Heart right ventricle (tissue), 16 donors: ENCODE measurements at regions not wholly inside any gene's neighbourhood (a gene's known extent, or its start where the extent isn't known, plus 50 kb on each side); places are given as distances from the start of the nearest gene placed in this dataset.
"Not testable (repeated sequence)": the region's sequence is repeated elsewhere in the genome, so short reads cannot be mapped to it uniquely, and the experiment has no call there.

Source experiments
- ATAC-seq, 8 donors: fragments of 200-7000 bp; cut with Tn5 transposase; one replicate each; pipeline ENCODE4 v1.9.1; 2020; ENCODE audit warnings: mild to moderate bottlenecking in 8 of 8, moderate library complexity in 8 of 8, moderate number of reproducible peaks in 1 of 8
- DNase-seq, 2 donors: peaks; one replicate each; pipeline ENCODE4 v3.0.0-alpha.2; 2020
- H3K27ac ChIP-seq, 10 donors: fragments of 200-600 bp; sonication (generic) in 2 of 10; one replicate each; pipeline versions ENCODE4 v1.5.0 to v1.8.0; 2020 to 2022; ENCODE audit warnings: mild to moderate bottlenecking in 3 of 10
- H3K27me3 ChIP-seq, 7 donors: fragments of 200-600 bp; one replicate each; pipeline ENCODE4 v1.8.0; 2021 to 2022; ENCODE audit warnings: mild to moderate bottlenecking in 2 of 7
- H3K36me3 ChIP-seq, 9 donors: fragments of 200-600 bp; sonication (generic) in 1 of 9; one replicate each; pipeline versions ENCODE4 v1.5.0 to v1.8.0; 2020 to 2022; ENCODE audit warnings: mild to moderate bottlenecking in 2 of 9
- H3K4me1 ChIP-seq, 9 donors: fragments of 200-600 bp; sonication (generic) in 1 of 9; one replicate each; pipeline versions ENCODE4 v1.5.0 to v1.8.0; 2020 to 2022; ENCODE audit warnings: mild to moderate bottlenecking in 4 of 9
- H3K4me3 ChIP-seq, 10 donors: fragments of 200-600 bp; sonication (generic) in 2 of 10; one replicate each; pipeline versions ENCODE4 v1.5.0 to v1.8.0; 2020 to 2022; ENCODE audit warnings: mild to moderate bottlenecking in 7 of 10, moderate library complexity in 2 of 10
- H3K9me3 ChIP-seq, 11 donors: fragments of 200-600 bp in 10 of 11; sonication (generic) in 2 of 11; one replicate each; pipeline versions ENCODE4 v1.5.0 to v1.8.0; 2013 to 2022; ENCODE audit warnings: mild to moderate bottlenecking in 2 of 11, control low read depth in 1 of 11, moderate library complexity in 1 of 11
- CTCF ChIP-seq, 9 donors: fragments of 200-600 bp; sonication (generic) in 2 of 9; IDR thresholded peaks; one replicate each; pipeline versions ENCODE4 v1.5.0 to v1.8.0; 2021 to 2022; ENCODE audit warnings: antibody characterized with exemption in 9 of 9, mild to moderate bottlenecking in 5 of 9, moderate library complexity in 1 of 9
- WGBS, 2 donors: extraction: QIAGEN DNeasy Blood & Tissue Kit; methylation state at CpG; one replicate each; pipeline ENCODE4 v1.1.7; 2013; ENCODE audit warnings: inconsistent platforms in 1 of 2; 5-methylcytosine and 5-hydroxymethylcytosine counted together
- intact Hi-C, 10 donors: fragments of 100-400 bp; cut with DNase I; formaldehyde crosslinking; loops; one replicate each; pipeline versions ENCODE4 v1.11.1 to v1.14.2; 2022
- donor health status: Arrhythmogenic right ventricular cardiomyopathy.
- donor health status: ischemic (EF 13 %, LVEDD 7.1; RV severe dilation, severe dysfunction).
- donor health status: healthy with polysubstance abuse.
- donor health status: DM: no; HTN: yes; CAD: no.
- donor health status: DM: no; HTN: no; CAD: no.
- donor health status: ischemic (EF 25% LVEDD 6.9; RV normal size, moderate dysfunction).
- donor health status: ischemic (EF 25% LVEDD 5.7; RV mildly dilated, moderate dysfunction).
- donor health status: healthy.
- donor health status: DM: yes; HTN: yes; CAD: no.
- donor health status: Ischemic cardiomyopathy.
- donor health status: ischemic (EF 35%, LVEDD 5.7; RV mildly dilated, moderate dysfunction).
- donor health status: nonischemic (EF 11% LVEDD 7.7; RV severe dilation, severe dysfunction).
- donor health status: DM: yes; HTN: yes; CAD: no.
- donor health status: PGD.
- donor health status: ischemic (EF 29% LVEDD 5.4; RV normal size, mild dysfunction).
- donor health status: nonischemic (EF 23%, LVEDD 6.1; RV moderate dilation, normal function).

DNA sequence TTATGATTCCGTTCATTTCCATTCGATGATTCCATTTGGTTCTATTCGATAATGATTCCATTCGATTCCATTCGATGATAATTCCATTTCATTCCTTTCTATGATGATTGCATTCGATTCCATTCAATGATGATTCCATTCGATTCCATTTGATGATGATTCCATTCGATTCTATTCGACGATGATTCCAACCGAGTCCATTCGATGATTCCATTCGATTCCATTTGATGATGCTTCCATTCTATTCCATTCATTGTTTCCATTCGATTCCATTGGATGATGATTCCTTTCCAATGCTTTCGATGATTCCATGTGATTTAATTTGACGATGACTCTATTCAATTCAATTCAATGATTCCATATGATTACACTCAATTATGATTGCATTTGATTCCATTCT is 1093.5 kb downstream of the RPIA start:
- Histone ChIP-seq H3K4me3 (no peak overlapping the region), H3K9me3 (peaks cover 0 to 100% (median 87%) of the 10 kb centered on the region in 11 donors), H3K27me3 (no peaks in the 10 kb centered on the region), H3K27ac (no peak overlapping the region), H3K36me3 (no peaks in the 10 kb centered on the region), H3K4me1 (no peaks in the 10 kb centered on the region)
- DNase-seq (no peak), ATAC-seq (no peak)
- TF ChIP-seq CTCF (IDR thresholded peaks at IDR 0.05), result no peak
- WGBS, 2 donors, result 81 to 86% methylated on average over 16 of the region's 16 CpGs
- intact Hi-C loops, result loop anchor here in 1 of 10 donors (5.0 kb wide), 1 partner anchor 47 kb away; no protein-coding TSS in a partner anchor

DNA sequence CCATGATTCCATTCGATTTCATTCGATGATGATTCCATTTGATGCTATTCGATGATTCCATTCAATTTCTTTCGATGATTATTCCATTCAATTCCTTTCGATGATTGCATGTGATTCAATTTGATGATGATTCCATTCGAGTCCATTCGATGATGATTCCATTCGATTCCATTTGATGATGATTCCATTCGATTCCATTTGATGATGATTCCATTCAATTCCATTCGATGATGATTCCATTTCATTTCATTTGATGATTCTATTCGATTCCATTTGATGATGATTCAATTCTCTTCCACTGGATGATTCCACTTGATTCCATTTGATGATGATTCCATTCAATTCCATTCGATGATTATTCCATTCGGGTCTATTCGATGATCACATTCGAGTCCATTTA is 1094.1 kb downstream of the RPIA start:
- H3K4me3 ChIP-seq, H3K36me3 ChIP-seq, ATAC-seq, DNase-seq, H3K4me1 ChIP-seq, H3K27me3 ChIP-seq, H3K27ac ChIP-seq, intact Hi-C loops: not testable (repeated sequence)
- H3K9me3 ChIP-seq, result peaks cover 0 to 100% (median 87%) of the 10 kb centered on the region in 11 donors
- WGBS, 2 donors, result 78 to 79% methylated on average over 15 of the region's 15 CpGs

DNA sequence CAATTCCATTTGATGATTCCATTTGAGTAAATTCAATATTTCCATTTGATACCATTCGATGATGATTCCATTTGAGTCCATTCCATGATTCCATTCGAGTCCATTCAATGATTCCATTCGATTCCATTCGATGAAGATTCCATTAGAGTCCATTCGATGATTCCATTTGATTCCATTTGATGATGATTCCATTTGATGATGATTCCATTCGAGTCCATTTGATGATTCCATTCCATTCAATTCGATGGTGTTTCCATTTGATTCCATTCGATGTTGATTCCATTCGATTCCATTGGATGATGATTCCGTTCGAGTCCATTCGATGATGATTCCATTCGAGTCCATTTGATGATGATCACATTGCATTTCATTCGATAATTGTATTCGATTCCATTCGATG is 1095.2 kb downstream of the RPIA start:
- DNase-seq, H3K4me3 ChIP-seq, H3K27me3 ChIP-seq, intact Hi-C loops, H3K27ac ChIP-seq, H3K36me3 ChIP-seq, H3K4me1 ChIP-seq, ATAC-seq: not testable (repeated sequence)
- 74% methylated on average over 16 of the region's 16 CpGs for WGBS, 2 donors
- H3K9me3 ChIP-seq, result peaks cover 0 to 100% (median 78%) of the 10 kb centered on the region in 11 donors

- H3K4me1 ChIP-seq, H3K4me3 ChIP-seq, intact Hi-C loops, H3K36me3 ChIP-seq, DNase-seq, H3K27ac ChIP-seq, H3K27me3 ChIP-seq, ATAC-seq: not testable (repeated sequence)
- peaks cover 0 to 100% (median 63%) of the 10 kb centered on the region in 11 donors for H3K9me3 ChIP-seq
- WGBS, 2 donors, result 80 to 82% methylated on average over 17 of the region's 17 CpGs
These were observed 1104.1 kb downstream of the RPIA start for GRCh38 chr2:89795530-89795929.

- intact Hi-C loops, result no loop called here
- H3K9me3 ChIP-seq, result peaks cover 0 to 100% (median 73%) of the 10 kb centered on the region in 11 donors
- WGBS, 2 donors, result 70 to 73% methylated on average over 15 of the region's 15 CpGs
These were observed 1106.0 kb downstream of the RPIA start for GRCh38 chr2:89797320-89798038.

GRCh38 chr2:89801207-89801606 is 1109.7 kb downstream of the RPIA start:
- H3K36me3 ChIP-seq, H3K4me3 ChIP-seq, H3K27ac ChIP-seq, ATAC-seq, DNase-seq, H3K27me3 ChIP-seq, intact Hi-C loops, H3K4me1 ChIP-seq: not testable (repeated sequence)
- 72 to 75% methylated on average over 18 of the region's 18 CpGs for WGBS, 2 donors
- H3K9me3 ChIP-seq, result peaks cover 0 to 100% (median 90%) of the 10 kb centered on the region in 11 donors

More at GRCh38 chr2:89797320-89798038, 1106.0 kb downstream of the RPIA start:
- TF ChIP-seq CTCF (IDR thresholded peaks at IDR 0.05), result no peak
- no peak for ATAC-seq
- Histone ChIP-seq H3K36me3 (no peaks in the 10 kb centered on the region), H3K27ac (no peak overlapping the region), H3K4me1 (no peaks in the 10 kb centered on the region), H3K4me3 (no peak overlapping the region), H3K27me3 (no peaks in the 10 kb centered on the region)
- no peak for DNase-seq

DNA sequence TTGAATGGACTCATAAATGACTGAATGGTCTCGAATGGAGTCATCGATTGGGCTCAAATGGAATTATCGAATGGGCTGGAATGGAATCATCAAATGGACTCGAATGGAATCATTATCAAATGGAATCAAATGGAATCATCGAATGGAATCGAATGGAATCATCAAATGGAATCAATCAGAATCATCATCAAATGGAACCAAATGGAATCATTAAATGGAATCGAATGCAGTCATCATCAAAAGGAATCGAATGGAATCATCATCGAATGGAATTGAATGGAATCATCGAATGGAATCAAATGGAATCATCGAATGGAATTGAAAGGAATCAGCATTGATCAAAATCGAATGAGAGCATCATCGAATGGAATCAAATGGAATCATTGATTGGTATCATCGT is 1114.9 kb downstream of the RPIA start:
- H3K4me3 ChIP-seq, H3K27ac ChIP-seq, H3K27me3 ChIP-seq, DNase-seq, H3K36me3 ChIP-seq, H3K4me1 ChIP-seq, ATAC-seq, intact Hi-C loops: not testable (repeated sequence)
- peaks cover 0 to 96% (median 81%) of the 10 kb centered on the region in 11 donors for H3K9me3 ChIP-seq
- 77 to 78% methylated on average over 14 of the region's 14 CpGs for WGBS, 2 donors
